Astrocyte of the spinal cord (primary cell): ENCODE measurements at regions not wholly inside any gene's neighbourhood (a gene's known extent, or its start where the extent isn't known, plus 50 kb on each side); places are given as distances from the start of the nearest gene placed in this dataset.

ENCODE experiments used
- DNase-seq: peaks from one replicate; pipeline ENCODE4 v3.0.0; 2011; ENCODE audit warnings: low read depth, low spot score
- H3K4me3 ChIP-seq: 2 replicates; pipeline ENCODE4 v1.5.1; 2011; ENCODE audit warnings: low read depth, mild to moderate bottlenecking, low read length, moderate library complexity
- CTCF ChIP-seq: IDR thresholded peaks from 2 replicates; pipeline ENCODE4 v1.5.1; 2012; ENCODE audit warnings: low read depth, mild to moderate bottlenecking, low read length, inconsistent platforms
- in situ Hi-C: cut with HindIII; loops from 2 replicates; pipeline ENCODE4 v1.10.0; 2017; ENCODE audit warnings: low sequenced_read_pairs

- H3K4me3 ChIP-seq: no peak overlapping the region
- DNase-seq: no peak
- no peak for TF ChIP-seq CTCF
- in situ Hi-C loops: no loop called here
These were observed 142.9 kb downstream of the HSD17B3 start for GRCh38 chr9:96158909-96159575.

- no peak for DNase-seq
- in situ Hi-C loops: no loop called here
- no peak for TF ChIP-seq CTCF
- H3K4me3 ChIP-seq: no peak overlapping the region
These were observed 143.8 kb downstream of the HSD17B3 start for GRCh38 chr9:96158147-96158546.

- in situ Hi-C loops: no loop called here
- TF ChIP-seq CTCF: no peak
- H3K4me3 ChIP-seq: no peak overlapping the region
- DNase-seq: no peak
These were observed 144.3 kb downstream of the HSD17B3 start for GRCh38 chr9:96157675-96158074.

- in situ Hi-C loops: no loop called here
- H3K4me3 ChIP-seq: no peak overlapping the region
- no peak for DNase-seq
- TF ChIP-seq CTCF: no peak
These were observed 145.6 kb downstream of the HSD17B3 start for GRCh38 chr9:96156171-96156974.

- in situ Hi-C loops: no loop called here
- DNase-seq: no peak
- no peak overlapping the region for H3K4me3 ChIP-seq
- TF ChIP-seq CTCF: no peak
These were observed 147.9 kb downstream of the HSD17B3 start for GRCh38 chr9:96154081-96154480.

- no peak for DNase-seq
- no peak for TF ChIP-seq CTCF
- H3K4me3 ChIP-seq: no peak overlapping the region
- in situ Hi-C loops: no loop called here
These were observed 149.4 kb downstream of the HSD17B3 start for GRCh38 chr9:96152550-96152949.
